ENCODE measurements at regions not wholly inside any gene's neighbourhood (a gene's known extent, or its start where the extent isn't known, plus 50 kb on each side); places are given as distances from the start of the nearest gene placed in this dataset.

DNA sequence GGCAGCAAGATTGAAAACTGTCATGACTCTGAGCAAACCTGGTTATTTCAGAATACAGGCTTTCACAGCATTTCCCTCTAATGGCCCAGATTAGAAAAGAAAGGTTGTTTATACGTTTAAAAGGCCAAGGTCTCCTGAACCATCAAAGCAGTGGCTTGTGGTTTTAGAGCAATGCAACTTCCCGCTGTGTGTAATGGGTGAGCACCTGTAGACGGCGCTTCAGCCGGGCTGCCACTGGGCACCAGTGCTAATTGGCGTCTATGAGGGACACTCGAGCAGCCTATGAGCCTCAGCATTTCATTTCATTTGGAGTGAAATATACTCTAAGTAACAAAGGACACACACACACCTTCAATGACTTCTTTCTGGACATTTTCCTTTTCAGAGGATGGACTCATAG is 671.0 kb upstream of the FZD8 start:
- Histone ChIP-seq H3K27ac (no peak overlapping the region), H3K9me3 (peaks cover 0 to 8% (median 0%) of the 10 kb centered on the region in 4 donors), H3K36me3 (no peaks in the 10 kb centered on the region), H3K27me3 (no peaks in the 10 kb centered on the region), H3K4me1 (no peaks in the 10 kb centered on the region), H3K4me3 (no peak overlapping the region)
- TF ChIP-seq, protein P1, sequence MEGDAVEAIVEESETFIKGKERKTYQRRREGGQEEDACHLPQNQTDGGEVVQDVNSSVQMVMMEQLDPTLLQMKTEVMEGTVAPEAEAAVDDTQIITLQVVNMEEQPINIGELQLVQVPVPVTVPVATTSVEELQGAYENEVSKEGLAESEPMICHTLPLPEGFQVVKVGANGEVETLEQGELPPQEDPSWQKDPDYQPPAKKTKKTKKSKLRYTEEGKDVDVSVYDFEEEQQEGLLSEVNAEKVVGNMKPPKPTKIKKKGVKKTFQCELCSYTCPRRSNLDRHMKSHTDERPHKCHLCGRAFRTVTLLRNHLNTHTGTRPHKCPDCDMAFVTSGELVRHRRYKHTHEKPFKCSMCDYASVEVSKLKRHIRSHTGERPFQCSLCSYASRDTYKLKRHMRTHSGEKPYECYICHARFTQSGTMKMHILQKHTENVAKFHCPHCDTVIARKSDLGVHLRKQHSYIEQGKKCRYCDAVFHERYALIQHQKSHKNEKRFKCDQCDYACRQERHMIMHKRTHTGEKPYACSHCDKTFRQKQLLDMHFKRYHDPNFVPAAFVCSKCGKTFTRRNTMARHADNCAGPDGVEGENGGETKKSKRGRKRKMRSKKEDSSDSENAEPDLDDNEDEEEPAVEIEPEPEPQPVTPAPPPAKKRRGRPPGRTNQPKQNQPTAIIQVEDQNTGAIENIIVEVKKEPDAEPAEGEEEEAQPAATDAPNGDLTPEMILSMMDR (IDR thresholded peaks at IDR 0.05) = no peak
- TF ChIP-seq POLR2A (IDR thresholded peaks at IDR 0.05) (no peak), EP300 (IDR thresholded peaks at IDR 0.05) (no peak)
- WGBS, 2 donors = 90 to 91% methylated on average over 7 of the region's 7 CpGs
- no peak for DNase-seq (ENCODE audit: low spot score in 2 of 2)

DNA sequence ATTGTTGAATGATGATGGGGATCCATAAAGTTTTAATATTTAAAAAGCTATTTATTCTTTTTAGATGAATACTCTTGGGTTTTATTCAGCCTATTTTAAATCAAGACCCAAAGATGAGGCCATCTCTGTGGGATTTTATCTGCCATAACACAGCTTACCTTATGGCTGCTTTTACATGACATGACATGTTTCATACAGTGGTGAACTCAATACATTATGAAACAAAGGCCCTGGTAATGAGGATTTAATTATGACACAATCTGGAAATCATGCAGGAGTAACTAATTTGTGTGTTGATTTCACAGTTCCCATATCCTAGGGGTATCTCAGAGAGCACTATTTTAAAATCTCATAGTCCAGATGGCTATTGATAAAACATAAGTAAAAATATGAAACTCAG is 661.8 kb upstream of the FZD8 start:
- no peaks in the 10 kb centered on the region for H3K27me3 ChIP-seq
- no peak overlapping the region for H3K27ac ChIP-seq
- H3K36me3 ChIP-seq = no peaks in the 10 kb centered on the region
- no peak for DNase-seq (ENCODE audit: low spot score in 2 of 2)
- TF ChIP-seq EP300 (IDR thresholded peaks at IDR 0.05) (no peak), POLR2A (IDR thresholded peaks at IDR 0.05) (no peak)
- TF ChIP-seq, protein P1 (IDR thresholded peaks at IDR 0.05) = no peak
- no peak overlapping the region for H3K4me3 ChIP-seq
- peaks cover 0 to 4% (median 0%) of the 10 kb centered on the region in 4 donors for H3K9me3 ChIP-seq
- no peaks in the 10 kb centered on the region for H3K4me1 ChIP-seq

DNA sequence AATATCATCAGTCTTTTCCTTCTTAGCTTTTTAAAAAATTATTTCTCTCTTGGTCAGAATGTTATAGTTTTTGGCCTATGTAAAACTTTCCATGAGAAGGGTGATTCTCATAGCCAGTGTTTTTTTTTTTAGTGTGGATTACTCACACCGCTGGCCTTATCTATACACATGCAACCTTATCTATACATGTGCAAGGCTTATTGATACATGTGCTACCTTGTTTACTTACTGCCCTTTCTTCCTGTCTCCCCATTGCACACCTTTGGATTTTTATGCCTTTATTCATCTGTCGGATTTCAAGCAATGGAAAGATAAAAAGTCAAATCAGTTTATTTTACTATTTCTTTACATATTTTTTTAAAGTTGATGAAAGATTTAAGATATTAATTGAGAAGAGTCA is 660.0 kb upstream of the FZD8 start:
- DNase-seq (ENCODE audit: low spot score in 2 of 2) = no peak
- Histone ChIP-seq H3K27me3 (no peaks in the 10 kb centered on the region), H3K9me3 (no peaks in the 10 kb centered on the region), H3K36me3 (no peaks in the 10 kb centered on the region), H3K27ac (no peak overlapping the region), H3K4me3 (no peak overlapping the region), H3K4me1 (no peaks in the 10 kb centered on the region)
- TF ChIP-seq, protein P1 (IDR thresholded peaks at IDR 0.05) = no peak
- TF ChIP-seq POLR2A (IDR thresholded peaks at IDR 0.05) (no peak), EP300 (IDR thresholded peaks at IDR 0.05) (no peak)
- 88 to 89% methylated on average over 2 of the region's 2 CpGs for WGBS, 2 donors

DNA sequence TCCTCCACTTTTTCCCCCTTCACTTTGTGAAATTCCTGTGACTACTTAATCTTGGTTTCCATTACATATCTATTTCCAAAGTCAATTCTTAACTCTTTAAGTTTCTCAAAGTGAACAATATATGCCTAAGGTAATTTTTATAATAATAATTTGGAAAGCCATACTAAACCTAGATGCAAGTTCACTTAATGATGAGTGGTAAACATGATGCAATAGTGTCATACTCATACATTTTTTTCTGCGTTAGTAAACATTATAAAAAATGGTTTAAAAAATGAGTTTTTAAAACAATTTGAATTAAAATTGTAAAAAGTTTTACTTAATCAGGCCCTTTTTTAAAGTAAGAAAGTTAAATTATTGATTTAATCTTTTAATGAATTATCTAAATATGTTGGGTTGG is 659.4 kb upstream of the FZD8 start:
- H3K27ac ChIP-seq = no peak overlapping the region
- DNase-seq (ENCODE audit: low spot score in 2 of 2) = no peak
- H3K36me3 ChIP-seq = no peaks in the 10 kb centered on the region
- TF ChIP-seq EP300 (IDR thresholded peaks at IDR 0.05) (no peak), POLR2A (IDR thresholded peaks at IDR 0.05) (no peak)
- TF ChIP-seq, protein P1 (IDR thresholded peaks at IDR 0.05) = no peak
- no peaks in the 10 kb centered on the region for H3K4me1 ChIP-seq
- H3K4me3 ChIP-seq = no peak overlapping the region
- no peaks in the 10 kb centered on the region for H3K27me3 ChIP-seq
- 98% methylated on average over 1 of the region's 1 CpG for WGBS, 2 donors
- no peaks in the 10 kb centered on the region for H3K9me3 ChIP-seq

DNA sequence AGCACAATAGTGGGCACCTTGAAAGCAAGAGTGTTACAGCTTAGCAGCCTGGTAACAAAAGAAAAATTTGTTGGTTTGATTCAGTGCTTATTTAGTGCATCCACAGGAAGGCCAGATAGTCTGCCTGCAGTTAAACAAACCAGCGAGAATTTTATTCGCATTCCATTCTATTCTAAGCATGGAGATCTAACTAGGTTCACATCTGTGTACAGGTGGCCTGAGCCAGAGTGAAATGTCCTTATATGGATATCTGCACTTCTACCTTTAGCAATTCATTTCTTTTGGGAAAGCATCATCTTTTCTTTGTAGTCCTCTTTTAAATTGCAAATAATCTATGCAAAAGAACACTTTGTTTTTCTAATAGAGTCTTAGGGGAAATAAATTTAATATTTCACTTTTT is 659.0 kb upstream of the FZD8 start:
- Histone ChIP-seq H3K27ac (no peak overlapping the region), H3K4me1 (no peaks in the 10 kb centered on the region), H3K36me3 (no peaks in the 10 kb centered on the region), H3K9me3 (no peaks in the 10 kb centered on the region), H3K4me3 (no peak overlapping the region), H3K27me3 (no peaks in the 10 kb centered on the region)
- WGBS, 2 donors = 93 to 100% methylated on average over 2 of the region's 2 CpGs
- TF ChIP-seq, protein P1 (IDR thresholded peaks at IDR 0.05) = no peak
- no peak for TF ChIP-seq EP300 (IDR thresholded peaks at IDR 0.05)
- no peak for TF ChIP-seq POLR2A (IDR thresholded peaks at IDR 0.05)
- no peak for DNase-seq (ENCODE audit: low spot score in 2 of 2)
